GM21526 (cell line): ENCODE measurements at regions not wholly inside any gene's neighbourhood (a gene's known extent, or its start where the extent isn't known, plus 50 kb on each side); places are given as distances from the start of the nearest gene placed in this dataset.

Experiments used
- ATAC-seq: cut with Tn5 transposase; IDR thresholded peaks from one replicate; pipeline ENCODE4 v1.9.1; 2021; ENCODE audit warnings: moderate library complexity; ENCODE audit not compliant: unreplicated experiment, low FRiP score

- ATAC-seq = no peak
These were observed 53.3 kb upstream of the EYS start for GRCh38 chr6:65760285-65760684.
